HG03108 (cell line): ENCODE measurements at regions not wholly inside any gene's neighbourhood (a gene's known extent, or its start where the extent isn't known, plus 50 kb on each side); places are given as distances from the start of the nearest gene placed in this dataset.

Experiments used
- ATAC-seq: cut with Tn5 transposase; IDR thresholded peaks from one replicate; pipeline ENCODE4 v1.9.1; 2021; ENCODE audit warnings: moderate library complexity; ENCODE audit not compliant: unreplicated experiment

DNA sequence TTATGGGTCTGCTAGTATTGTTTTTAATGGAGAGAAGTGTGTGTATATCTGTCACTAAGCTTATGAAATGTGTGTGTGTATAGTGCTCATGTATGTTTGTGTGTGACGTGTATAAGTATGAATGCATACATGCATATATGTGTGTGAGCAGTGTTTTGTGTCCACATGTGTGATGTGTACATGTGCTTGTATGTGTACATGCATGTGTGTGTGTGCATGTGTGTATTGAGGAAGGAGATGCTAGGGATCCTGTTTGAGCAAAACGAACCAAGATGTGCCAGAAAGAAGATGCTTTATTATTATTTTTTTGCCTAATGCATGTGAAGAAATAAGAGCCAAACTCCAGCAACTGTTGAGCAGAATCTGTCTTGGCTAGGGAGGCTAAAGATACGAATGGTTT lies 301.3 kb upstream of the SKOR2 start:
- no peak for ATAC-seq

DNA sequence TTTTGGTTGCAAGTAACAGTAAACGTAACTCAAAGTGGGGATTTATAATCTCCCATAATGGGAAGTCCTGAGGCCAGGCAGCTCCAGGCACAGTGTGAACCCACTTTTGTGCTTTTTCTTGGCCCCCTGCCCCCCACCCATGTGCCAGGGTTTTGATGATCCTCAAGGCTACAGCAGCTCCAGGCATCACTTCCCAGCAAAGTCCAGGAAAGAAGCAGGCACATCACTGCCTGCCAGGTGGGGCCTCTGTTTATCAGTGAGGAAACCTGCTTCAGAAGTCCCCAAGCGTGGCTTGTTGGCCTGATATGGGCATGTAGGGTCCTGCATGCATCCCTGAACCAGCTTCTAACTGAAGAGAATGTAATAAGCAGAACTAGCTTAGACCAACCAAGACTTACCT lies 299.2 kb upstream of the SKOR2 start:
- ATAC-seq: no peak

DNA sequence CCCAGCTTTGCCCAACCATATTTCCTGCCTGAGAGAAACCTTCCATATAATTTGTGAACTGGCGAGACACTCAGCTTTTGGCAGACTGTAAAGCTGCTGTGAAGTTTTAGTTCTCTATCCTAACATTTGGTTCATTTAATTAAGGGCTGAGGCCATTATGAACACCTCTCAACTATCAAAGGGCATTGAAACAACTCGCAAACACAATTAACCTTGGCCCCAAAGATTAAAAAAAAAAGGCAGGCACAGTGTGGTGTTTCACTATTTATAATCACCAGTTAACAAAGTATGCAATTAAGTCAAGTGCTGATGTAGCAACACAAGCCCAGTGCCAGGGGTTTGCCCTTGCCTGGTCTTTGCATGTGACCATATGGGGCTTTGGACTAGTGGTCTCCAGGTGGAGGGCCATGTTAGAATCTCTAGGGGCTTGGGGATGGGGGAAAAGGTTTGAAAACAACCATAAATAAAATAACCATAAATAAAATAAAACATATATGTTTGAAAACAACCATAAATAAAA lies 297.6 kb upstream of the SKOR2 start:
- ATAC-seq: no peak

DNA sequence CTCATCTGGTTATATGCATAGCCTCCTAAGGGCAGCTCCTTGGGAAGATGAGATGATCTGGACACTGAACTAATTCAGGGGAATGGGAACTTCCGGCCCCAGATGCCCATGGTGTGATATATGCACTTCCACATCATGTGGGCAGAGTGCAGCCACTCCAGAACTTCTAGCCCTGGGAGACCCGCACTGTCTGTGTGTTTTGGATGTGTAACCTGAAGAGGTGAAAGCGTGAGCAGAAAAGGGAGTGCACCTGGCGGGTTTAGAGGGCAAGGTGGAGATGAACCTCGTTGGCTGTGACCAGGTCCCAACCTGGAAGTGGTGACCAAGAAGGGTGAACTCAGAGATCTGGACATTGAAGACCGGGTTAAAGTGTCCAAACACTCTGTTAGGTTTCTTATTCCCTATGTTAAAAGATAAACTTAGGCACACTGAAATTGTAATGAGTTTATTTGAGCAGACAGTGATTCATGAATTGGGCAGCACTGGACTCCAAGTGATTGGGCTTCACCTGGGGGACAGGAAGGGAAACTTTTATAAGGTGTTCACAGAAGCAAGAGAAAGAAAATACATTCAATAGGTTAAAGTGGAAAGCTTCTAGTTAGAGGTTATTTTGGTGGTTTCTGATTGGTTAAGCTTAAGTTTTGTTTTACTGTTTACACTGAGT lies 296.2 kb upstream of the SKOR2 start:
- ATAC-seq: no peak

DNA sequence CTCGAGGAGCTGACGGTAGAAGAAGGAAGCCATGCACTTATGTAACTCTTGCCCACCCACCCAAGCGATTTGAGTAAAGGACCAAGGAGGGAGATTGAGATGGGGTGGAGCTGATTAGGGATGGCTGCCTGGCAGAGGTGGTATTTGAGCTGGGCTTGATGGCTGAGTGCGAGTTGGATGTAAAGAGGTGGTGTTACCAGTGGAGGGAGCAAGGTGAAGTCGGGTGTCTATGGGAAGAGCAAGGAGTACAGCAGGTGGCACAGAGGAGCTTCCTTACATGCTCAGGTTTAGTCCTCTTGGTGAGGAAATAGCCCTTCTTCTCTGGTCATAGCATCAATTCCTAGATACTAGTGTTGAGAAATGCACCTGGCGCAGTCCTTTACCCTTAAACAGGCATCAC lies 294.2 kb upstream of the SKOR2 start:
- ATAC-seq: no peak

DNA sequence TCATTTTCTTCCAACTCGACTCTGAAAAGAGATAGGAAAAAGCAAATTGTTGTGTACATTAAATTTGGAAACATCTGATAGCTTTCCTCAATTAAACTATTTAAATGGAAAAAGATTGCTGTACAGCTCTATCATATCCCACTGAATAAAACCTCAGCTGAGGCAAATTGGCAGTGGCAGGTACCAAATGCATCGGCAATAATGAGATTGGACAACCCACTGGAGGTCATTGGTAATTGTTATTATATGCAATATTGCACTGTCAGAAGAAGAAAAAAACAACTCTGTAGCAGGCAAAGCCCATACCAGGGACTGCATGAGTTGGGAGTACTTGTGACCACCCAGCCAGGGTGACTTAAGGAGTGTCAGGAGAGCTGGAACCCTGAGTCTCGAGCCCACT lies 291.6 kb upstream of the SKOR2 start:
- ATAC-seq: no peak

DNA sequence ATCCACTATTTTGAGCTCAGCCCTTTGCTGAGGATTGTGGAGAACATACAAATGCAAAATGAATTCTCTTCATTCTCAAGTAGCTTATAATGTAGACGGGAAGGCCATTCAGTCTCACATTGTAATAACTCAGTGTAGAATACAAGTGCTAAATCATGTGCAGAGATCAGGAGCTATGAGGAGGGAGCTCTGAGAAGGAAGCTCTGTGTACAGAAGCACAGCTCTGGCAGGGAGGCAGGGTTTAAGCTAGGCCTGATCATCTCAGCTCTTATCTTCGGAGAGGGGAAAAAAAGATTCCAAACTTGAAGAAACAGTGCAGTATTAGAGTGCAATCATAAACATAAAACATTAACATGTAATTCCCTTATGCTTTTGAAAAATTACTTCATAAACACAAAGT lies 291.1 kb upstream of the SKOR2 start:
- no peak for ATAC-seq

DNA sequence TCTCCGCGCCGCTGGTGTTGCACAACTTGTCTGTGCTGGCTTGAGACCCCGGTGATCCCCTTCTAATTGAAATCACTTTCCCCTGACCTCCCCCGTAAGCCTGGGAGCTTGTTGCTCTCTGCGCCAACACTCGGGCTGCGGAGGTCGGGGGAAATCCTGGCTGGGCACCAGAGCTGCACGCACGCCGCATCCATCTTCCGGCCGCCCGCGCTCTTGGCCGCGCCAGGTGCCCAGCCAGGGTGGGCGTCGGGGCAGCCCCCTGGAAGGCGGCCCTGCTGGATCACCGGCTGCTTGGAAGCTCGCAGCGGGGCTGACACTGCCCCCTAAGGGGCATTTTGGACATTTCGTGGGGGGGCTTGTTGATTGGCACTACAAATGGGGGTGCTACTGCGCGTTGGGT lies 280.3 kb upstream of the SKOR2 start:
- ATAC-seq: no peak

DNA sequence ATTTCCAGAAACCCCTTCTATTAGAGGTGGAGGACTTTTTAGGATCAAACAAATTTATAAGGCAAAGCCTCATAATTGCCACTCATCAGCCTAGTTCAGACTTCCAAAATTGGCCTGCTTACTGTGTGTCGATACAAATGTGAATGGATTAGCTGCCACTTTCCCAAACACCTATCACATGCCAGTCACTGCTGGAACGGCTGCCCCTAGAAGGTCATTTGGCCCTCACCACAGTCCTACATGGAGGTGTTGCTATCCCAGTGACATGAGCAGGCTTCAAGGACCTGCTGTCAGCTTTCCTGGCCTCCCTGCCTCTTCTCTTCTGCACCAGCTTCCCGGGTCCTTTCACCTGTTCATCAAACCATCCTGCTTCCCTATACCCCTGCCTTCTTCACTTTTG lies 279.2 kb upstream of the SKOR2 start:
- no peak for ATAC-seq

DNA sequence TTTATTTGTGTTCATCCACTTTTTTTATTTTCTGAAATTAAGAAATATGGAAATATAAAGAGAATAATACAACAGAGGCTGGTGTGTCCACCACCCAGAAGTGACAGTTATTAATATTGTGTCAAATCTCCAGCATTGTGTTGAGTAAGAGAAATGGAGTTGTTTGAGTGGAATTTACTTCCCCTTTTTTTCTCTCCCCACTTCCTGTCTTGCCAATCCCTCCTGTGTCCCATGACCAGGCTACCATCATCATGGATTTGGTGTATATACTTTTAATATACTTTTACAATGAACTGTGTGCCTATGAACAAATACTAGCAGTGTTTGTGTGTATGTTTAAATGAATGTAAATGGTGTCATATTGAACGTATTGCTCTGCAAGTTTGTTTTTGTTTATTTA lies 276.9 kb upstream of the SKOR2 start:
- no peak for ATAC-seq

DNA sequence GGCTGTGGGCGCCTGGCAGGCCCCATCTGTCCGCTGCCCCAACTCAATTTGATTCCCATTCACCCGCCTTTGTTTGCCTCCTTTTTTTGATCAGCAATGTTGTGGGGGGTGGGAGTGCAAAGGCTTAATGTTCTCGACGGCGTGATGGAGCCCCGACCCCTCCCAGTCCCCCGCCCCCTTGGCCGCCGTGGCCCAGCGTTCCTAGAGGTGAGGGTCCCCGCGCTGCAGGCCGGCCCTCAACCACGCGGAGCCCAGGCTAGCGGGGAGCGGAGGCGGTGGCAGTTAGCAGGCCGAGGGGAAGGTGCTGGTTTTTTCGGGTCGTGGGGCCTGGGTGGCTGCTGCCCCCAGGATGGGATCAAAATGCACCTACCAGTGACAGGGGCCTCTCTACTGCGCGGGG lies 274.7 kb upstream of the SKOR2 start:
- ATAC-seq: no peak

DNA sequence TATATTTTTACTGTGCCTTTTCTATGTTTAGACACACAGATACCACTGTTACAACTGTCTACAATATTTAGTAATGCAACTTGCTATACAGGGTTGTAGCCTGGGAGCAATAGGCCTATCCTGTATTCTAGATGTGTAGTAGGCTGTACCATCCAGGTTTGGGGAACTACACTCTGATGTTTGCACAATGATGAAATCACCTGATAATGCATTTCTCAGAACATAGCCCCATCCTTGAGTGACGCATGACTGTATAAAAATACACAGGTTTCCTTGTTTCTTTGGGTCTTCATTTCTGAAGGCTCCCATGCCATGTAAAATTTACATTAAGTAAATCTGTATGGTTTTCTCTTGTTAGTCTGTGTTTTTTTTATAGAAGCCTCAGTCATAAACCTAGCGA lies 270.9 kb upstream of the SKOR2 start:
- no peak for ATAC-seq

DNA sequence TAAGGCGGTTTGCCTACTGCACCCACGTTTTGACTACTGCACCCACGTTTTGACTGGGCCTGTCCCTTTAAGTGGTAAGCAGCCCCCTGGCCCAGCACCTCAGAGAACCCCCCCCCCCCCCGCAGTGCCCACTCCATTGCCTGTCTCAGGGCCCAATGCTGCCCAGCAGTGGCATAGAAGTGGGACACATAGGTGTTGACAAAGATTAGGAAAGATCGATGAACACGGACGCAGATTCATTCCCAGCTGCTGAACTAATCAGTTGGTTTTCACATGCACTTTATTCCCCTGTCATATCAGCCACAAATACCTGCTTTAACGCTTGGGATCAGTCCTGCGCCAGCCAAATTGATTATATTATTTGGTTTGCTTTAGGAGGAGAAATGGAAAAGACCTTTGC lies 268.8 kb upstream of the SKOR2 start:
- no peak for ATAC-seq

DNA sequence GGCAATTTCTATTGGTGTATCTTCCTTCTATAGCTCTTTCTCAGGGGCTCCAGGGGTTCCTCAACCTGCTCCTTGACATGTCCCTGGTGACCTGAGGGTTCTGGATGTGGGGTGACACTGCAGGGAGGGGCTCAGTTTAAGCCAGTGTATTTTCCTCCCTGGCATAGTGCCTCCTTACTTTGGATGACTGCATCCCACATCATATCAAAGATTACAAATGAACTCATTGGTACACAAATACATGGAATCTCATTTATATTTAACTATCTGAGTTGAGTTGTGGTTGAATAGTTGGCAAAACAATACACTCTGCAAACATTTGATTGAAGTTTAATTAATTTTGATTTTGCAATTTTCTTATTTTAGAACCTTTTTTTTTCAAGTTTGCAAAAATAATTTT lies 268.2 kb upstream of the SKOR2 start:
- no peak for ATAC-seq

DNA sequence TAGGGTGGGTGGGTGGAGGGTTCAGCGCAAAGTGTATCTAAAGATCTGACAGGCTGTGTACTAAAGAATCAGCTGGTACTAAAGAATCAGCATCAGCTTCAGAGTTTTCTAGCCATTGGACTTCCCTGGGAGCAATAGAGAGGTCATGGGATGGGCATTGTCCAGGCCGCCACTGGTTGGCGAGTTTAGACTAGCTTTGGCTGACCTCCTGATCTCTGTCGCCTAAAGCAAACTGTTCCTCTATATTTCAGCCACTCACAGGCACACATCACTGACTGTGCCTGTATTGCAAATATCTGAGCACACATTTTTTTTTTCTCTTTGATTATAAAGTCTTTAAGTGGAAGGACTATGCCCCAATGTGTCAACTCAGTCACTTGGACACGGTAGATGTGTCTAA lies 267.8 kb upstream of the SKOR2 start:
- no peak for ATAC-seq

DNA sequence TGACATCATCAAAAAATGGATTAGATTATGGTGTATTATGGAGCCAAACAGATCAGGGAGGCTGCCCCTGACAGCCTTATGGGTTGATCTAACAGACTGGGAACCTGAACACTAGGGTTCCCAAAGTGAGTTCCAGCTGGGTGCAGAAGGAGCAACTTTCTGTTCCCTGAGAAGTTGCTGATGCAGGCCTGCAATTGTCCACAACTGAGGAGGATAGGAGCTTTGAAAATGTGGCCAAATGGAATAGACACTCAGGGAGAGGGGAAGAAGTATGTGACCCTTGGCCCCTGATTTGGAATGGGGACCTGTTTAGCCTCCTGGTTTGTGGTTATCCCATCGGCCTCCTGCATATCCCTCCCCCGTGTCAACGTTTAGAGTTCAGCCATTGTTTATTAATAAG lies 262.2 kb upstream of the SKOR2 start:
- ATAC-seq: no peak

DNA sequence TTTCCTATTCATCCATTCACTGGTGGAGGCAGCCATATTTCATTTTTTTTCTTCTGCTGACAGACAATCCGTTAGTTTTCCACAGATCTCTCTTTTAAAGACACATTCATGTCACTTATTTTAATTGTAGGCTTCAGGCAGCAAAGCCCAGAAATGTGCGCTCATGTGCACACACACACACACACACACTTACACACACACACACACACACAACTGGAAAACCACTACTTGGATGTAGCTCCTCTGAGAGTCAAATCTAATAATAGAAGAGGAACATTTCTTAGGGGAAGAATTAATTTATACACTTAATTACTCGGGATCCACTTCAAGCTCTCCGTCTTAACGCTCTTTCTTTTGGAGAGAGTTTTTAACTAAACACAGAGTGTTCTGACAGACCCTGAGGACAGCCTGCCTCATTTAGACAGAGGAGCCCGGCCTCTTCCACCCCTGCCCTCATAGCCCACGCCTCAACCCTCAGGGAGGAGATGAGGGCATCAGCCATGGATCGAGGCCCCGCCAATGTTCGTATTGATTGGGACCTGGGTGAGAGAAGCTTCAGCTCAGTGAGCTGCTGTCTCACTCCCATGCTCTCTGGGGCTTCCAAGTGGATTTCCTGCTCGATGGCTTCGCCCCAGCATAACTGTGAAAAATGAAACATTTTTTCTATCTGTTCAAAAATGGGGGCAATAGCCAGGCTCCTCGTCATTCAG lies 261.4 kb upstream of the SKOR2 start:
- no peak for ATAC-seq

DNA sequence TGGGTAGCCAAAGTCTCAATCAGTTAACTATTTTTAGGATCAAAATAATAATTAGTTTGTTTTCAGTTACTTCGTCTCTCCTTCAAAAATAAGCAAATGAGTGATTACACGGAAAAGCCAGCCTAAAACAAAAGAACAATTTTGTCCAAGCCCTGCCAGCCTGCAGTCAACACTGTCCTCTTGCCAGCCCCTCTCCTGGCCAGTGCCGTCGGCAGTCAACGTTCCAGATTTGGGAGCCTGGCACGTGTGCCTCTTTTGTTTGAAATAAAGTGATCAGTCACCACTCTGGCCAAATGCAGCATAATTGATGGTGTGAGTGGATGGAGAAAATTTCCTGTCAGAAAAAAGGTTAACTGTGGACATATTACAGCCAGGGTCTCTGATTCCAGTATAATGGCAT lies 260.6 kb upstream of the SKOR2 start:
- no peak for ATAC-seq

DNA sequence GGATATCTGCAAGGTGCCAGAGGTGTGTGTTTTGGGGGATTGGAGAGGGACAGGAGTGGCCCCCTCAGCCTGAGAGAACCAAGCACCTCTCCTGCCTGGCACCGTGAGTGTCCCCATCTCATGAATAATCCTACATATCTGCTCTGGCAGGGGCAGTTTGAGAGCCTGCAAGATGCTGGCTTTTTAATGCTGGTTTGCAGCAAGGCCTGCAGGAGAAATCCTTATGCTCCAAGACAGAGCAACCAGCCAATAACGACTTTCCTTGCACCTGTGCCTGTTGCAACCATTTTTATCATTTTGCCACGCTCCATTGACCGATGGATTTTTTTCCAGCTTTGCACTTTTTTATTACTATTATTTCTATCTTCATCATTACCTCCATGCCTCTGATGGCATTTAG lies 259.4 kb upstream of the SKOR2 start:
- no peak for ATAC-seq

DNA sequence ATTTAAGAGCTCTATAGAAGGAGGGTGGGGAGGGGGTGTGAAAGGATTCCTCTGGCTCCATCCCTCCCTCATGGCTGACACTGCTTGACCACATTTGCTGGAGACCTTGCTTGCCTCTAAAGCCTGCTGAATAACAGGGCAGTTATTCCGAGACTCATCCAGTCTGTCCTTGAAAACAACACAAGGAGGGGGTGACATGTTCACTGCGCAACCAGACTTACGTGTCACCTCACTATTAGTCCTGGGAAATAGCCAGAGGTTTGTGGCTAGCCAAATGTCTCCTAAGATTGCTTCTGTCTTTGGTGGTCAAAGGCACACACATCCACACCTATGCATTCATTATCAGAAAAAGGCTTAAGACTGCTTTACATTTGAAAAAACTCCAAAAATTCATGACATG lies 256.2 kb upstream of the SKOR2 start:
- no peak for ATAC-seq

DNA sequence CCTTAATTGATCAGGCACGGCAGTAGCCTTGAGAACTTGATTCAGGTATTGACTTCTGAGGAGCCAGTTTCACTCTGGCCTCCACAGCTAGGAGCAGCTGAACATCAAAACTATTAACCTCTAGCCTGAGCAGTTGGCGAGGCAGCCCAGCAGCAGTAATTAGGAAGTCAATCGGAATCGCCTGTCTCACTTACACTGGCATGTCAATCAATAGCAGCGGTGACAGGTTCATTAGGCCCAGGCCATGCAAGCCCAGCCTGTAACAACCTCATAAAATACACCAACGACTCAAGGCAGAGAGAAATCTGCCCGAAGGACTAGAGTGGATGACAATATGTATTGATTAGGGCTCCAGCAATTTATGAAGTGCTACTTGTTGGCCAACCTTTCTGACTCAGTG lies 255.4 kb upstream of the SKOR2 start:
- no peak for ATAC-seq

DNA sequence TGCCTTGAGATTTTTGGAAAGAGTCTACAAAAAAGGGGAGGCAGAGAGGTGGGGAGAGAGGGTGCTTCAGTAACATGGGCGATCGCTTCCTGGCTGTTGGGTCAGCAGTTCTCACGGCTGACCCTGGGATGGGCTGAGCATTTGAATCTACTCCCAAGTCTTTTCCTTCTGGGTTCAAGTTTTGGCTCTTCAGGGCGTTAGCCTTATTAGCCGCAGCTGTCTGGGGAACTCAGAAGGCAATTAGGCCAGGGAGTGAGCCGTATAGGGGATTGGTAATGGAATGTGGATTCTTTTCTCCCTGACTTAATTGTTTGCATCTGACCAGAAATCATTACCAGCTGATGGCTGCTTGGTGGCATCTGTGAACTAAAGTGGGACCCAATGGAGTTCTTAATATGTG lies 250.5 kb upstream of the SKOR2 start:
- no peak for ATAC-seq

DNA sequence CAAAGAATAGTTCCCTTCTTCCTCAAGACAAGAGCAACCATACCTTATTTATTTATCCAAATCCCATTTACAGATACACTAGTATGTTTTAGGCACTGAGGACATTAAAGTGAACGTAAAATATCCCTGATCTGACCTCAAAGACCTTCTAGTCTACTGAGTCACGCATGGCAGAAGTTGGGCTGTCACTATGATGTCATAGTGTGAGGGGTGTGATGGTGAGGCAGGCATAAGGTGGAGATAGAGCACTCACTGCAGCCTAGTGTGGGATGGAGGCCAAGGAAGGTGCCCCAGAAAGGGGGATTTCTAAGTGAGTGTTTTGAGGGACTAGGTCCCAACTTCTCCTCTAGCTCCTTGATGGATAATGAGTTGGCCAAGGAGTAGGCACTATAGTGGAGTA lies 249.5 kb upstream of the SKOR2 start:
- no peak for ATAC-seq
